ENCODE measurements at regions not wholly inside any gene's neighbourhood (a gene's known extent, or its start where the extent isn't known, plus 50 kb on each side); places are given as distances from the start of the nearest gene placed in this dataset.

DNA sequence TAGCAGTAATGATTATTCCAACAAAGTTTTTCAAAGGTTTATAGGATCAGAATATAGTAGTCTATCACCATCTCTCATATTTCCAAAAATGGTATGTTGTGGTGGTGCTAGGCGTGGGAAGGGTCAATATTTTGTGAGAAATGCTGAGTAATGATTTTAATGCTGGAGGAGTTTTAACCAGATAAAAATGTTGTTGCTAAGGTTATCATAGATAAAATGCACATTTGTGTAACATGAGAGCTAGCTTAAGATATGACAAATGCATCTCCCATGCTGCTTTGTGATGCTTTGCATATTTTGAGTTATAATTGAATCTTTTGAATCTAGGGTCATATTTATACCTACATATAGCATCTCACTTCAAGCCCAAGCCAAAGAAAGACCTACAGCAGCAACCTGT, 103.9 kb upstream of the ROBO1 start:
- TF ChIP-seq, protein P1, sequence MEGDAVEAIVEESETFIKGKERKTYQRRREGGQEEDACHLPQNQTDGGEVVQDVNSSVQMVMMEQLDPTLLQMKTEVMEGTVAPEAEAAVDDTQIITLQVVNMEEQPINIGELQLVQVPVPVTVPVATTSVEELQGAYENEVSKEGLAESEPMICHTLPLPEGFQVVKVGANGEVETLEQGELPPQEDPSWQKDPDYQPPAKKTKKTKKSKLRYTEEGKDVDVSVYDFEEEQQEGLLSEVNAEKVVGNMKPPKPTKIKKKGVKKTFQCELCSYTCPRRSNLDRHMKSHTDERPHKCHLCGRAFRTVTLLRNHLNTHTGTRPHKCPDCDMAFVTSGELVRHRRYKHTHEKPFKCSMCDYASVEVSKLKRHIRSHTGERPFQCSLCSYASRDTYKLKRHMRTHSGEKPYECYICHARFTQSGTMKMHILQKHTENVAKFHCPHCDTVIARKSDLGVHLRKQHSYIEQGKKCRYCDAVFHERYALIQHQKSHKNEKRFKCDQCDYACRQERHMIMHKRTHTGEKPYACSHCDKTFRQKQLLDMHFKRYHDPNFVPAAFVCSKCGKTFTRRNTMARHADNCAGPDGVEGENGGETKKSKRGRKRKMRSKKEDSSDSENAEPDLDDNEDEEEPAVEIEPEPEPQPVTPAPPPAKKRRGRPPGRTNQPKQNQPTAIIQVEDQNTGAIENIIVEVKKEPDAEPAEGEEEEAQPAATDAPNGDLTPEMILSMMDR (IDR thresholded peaks at IDR 0.05), result no peak
- no peak for TF ChIP-seq POLR2A (IDR thresholded peaks at IDR 0.05)
